ENCODE measurements at regions not wholly inside any gene's neighbourhood (a gene's known extent, or its start where the extent isn't known, plus 50 kb on each side); places are given as distances from the start of the nearest gene placed in this dataset.

- TF ChIP-seq CTCF (IDR thresholded peaks at IDR 0.05; ENCODE audit: insufficient read depth, low read depth, low read length) (no peak), EZH2 (IDR thresholded peaks at IDR 0.05; ENCODE audit: insufficient read depth, low read length) (no peak)
Measured at GRCh38 chr11:119860561-119861094, 131.6 kb upstream of the NECTIN1 start.

Data from astrocyte (in vitro differentiated cells and primary cell).